HEK293 (cell line): ENCODE measurements at regions not wholly inside any gene's neighbourhood (a gene's known extent, or its start where the extent isn't known, plus 50 kb on each side); places are given as distances from the start of the nearest gene placed in this dataset.

Experiments
- CTCF ChIA-PET: fragments of 350-600 bp; formaldehyde crosslinking; extraction: SDS; loops from one replicate; lab custom pipeline; 2021; ENCODE audit warnings: antibody characterized with exemption; lab: Yijun Ruan, JAX
- POLR2A ChIA-PET: fragments of 300-600 bp; formaldehyde crosslinking; extraction: SDS; loops from one replicate; lab custom pipeline; 2020; ENCODE audit warnings: antibody characterized with exemption, inconsistent platforms; lab: Yijun Ruan, JAX
- H3K27ac ChIP-seq: fragments of 200-500 bp; sonication (Bioruptor generic); 2 replicates; pipeline ENCODE4 v1.5.1; 2014; ENCODE audit warnings: low read depth, low read length, control low read depth, inconsistent platforms; ENCODE audit errors: extremely low read depth
- H3K36me3 ChIP-seq, 2 experiments: fragments of 200-500 bp in 1 of 2; sonication (Bioruptor generic) in 1 of 2; 1 replicate in 1 of 2; 2 replicates in 1 of 2; pipeline ENCODE4 v1.5.1; 2014 to 2017; ENCODE audit warnings: inconsistent platforms in 2 of 2, low read length in 2 of 2; ENCODE audit not compliant: control insufficient read depth in 2 of 2, insufficient read depth in 1 of 2
- H3K4me1 ChIP-seq: fragments of 200-500 bp; sonication (Bioruptor generic); 2 replicates; pipeline ENCODE4 v1.5.1; 2014; ENCODE audit warnings: mild to moderate bottlenecking, low read length, inconsistent platforms; ENCODE audit not compliant: control insufficient read depth, insufficient read depth
- H3K4me3 ChIP-seq: 2 replicates; pipeline ENCODE4 v1.5.1; 2011; ENCODE audit warnings: low read depth, mild to moderate bottlenecking, control low read depth, low read length, moderate library complexity
- H3K9me3 ChIP-seq: fragments of 200-500 bp; sonication (Bioruptor generic); 2 replicates; pipeline ENCODE4 v1.5.1; 2014; ENCODE audit warnings: low read depth, low read length, inconsistent platforms; ENCODE audit not compliant: control insufficient read depth, insufficient read depth
- ELK4 ChIP-seq: IDR thresholded peaks from 2 replicates; pipeline ENCODE4 v1.6.1; 2011; ENCODE audit warnings: mild to moderate bottlenecking, low read depth, low read length, borderline replicate concordance
- FEZF1 ChIP-seq: fragments of 450-650 bp; formaldehyde crosslinking; IDR thresholded peaks from 2 replicates; pipeline ENCODE4 v1.5.1; 2016; ENCODE audit warnings: missing biosample characterization, missing genetic modification characterization
- HOXC10 ChIP-seq: sonication (generic); formaldehyde crosslinking; IDR thresholded peaks from 2 replicates; pipeline ENCODE4 v1.8.1; 2023; ENCODE audit warnings: mild to moderate bottlenecking, missing genetic modification reagents
- KLF1 ChIP-seq: fragments of 450-650 bp; formaldehyde crosslinking; IDR thresholded peaks from 2 replicates; pipeline ENCODE4 v1.5.1; 2016; ENCODE audit warnings: missing biosample characterization, missing genetic modification characterization
- MEIS1 ChIP-seq: sonication (generic); formaldehyde crosslinking; IDR thresholded peaks from 2 replicates; pipeline ENCODE4 v1.8.1; 2022; ENCODE audit warnings: missing genetic modification reagents, mild to moderate bottlenecking, borderline replicate concordance
- MYNN ChIP-seq: fragments of 450-650 bp; formaldehyde crosslinking; IDR thresholded peaks from 2 replicates; pipeline ENCODE4 v1.5.1; 2016; ENCODE audit warnings: missing biosample characterization, missing genetic modification characterization, borderline replicate concordance
- PRDM1 ChIP-seq: fragments of 450-650 bp; formaldehyde crosslinking; IDR thresholded peaks from 2 replicates; pipeline ENCODE4; 2016; ENCODE audit warnings: missing biosample characterization, missing genetic modification characterization
- SETDB1 ChIP-seq: IDR thresholded peaks from one replicate; pipeline ENCODE4 v1.6.1; 2017; ENCODE audit warnings: mild to moderate bottlenecking, low read length, moderate library complexity, mixed read lengths; ENCODE audit not compliant: insufficient read length
- SP3 ChIP-seq: fragments of 450-650 bp; formaldehyde crosslinking; IDR thresholded peaks from 2 replicates; pipeline ENCODE4 v1.5.1; 2016; ENCODE audit warnings: missing biosample characterization, missing genetic modification characterization
- YY2 ChIP-seq: fragments of 450-650 bp; formaldehyde crosslinking; IDR thresholded peaks from 2 replicates; pipeline ENCODE4 v1.5.1; 2016; ENCODE audit warnings: missing biosample characterization, missing genetic modification characterization
- ZBTB20 ChIP-seq: fragments of 450-650 bp; formaldehyde crosslinking; IDR thresholded peaks from 2 replicates; pipeline ENCODE4 v1.5.1; 2016; ENCODE audit warnings: missing biosample characterization, missing genetic modification characterization
- ZFP69B ChIP-seq: fragments of 450-650 bp; formaldehyde crosslinking; IDR thresholded peaks from 2 replicates; pipeline ENCODE4 v1.5.1; 2016; ENCODE audit warnings: missing biosample characterization, missing genetic modification characterization
- ZNF121 ChIP-seq: fragments of 450-650 bp; formaldehyde crosslinking; IDR thresholded peaks from 2 replicates; pipeline ENCODE4 v1.5.1; 2016; ENCODE audit warnings: missing biosample characterization, missing genetic modification characterization
- ZNF148 ChIP-seq: fragments of 450-650 bp; formaldehyde crosslinking; IDR thresholded peaks from 2 replicates; pipeline ENCODE4 v1.5.0; 2017; ENCODE audit warnings: missing biosample characterization, missing genetic modification characterization, borderline replicate concordance
- ZNF19 ChIP-seq: fragments of 450-650 bp; formaldehyde crosslinking; IDR thresholded peaks from 2 replicates; pipeline ENCODE4; 2016; ENCODE audit warnings: missing biosample characterization, missing genetic modification characterization, low read depth
- ZNF23 ChIP-seq: fragments of 450-650 bp; formaldehyde crosslinking; IDR thresholded peaks from 2 replicates; pipeline ENCODE4 v1.5.1; 2016; ENCODE audit warnings: missing biosample characterization, missing genetic modification characterization, borderline replicate concordance
- ZNF248 ChIP-seq: fragments of 450-650 bp; formaldehyde crosslinking; IDR thresholded peaks from 2 replicates; pipeline ENCODE4 v1.5.1; 2017; ENCODE audit warnings: missing biosample characterization, missing genetic modification characterization
- ZNF335 ChIP-seq: fragments of 450-650 bp; formaldehyde crosslinking; conservative IDR thresholded peaks from 2 replicates; pipeline ENCODE4 v1.5.1; 2016; ENCODE audit warnings: missing biosample characterization, missing genetic modification characterization
- ZNF354C ChIP-seq: fragments of 450-650 bp; formaldehyde crosslinking; IDR thresholded peaks from 2 replicates; pipeline ENCODE4 v1.5.1; 2016; ENCODE audit warnings: missing biosample characterization, missing genetic modification characterization, low read depth, borderline replicate concordance
- ZNF416 ChIP-seq: fragments of 450-650 bp; formaldehyde crosslinking; IDR thresholded peaks from 2 replicates; pipeline ENCODE4 v1.5.1; 2016; ENCODE audit warnings: missing biosample characterization, missing genetic modification characterization
- ZNF473 ChIP-seq: fragments of 450-650 bp; formaldehyde crosslinking; IDR thresholded peaks from 2 replicates; pipeline ENCODE4 v1.5.1; 2017; ENCODE audit warnings: missing biosample characterization, missing genetic modification characterization
- ZNF571 ChIP-seq: fragments of 450-650 bp; formaldehyde crosslinking; IDR thresholded peaks from 2 replicates; pipeline ENCODE4 v1.5.0; 2017; ENCODE audit warnings: missing biosample characterization, missing genetic modification characterization
- ZNF580 ChIP-seq: fragments of 450-650 bp; formaldehyde crosslinking; IDR thresholded peaks from 2 replicates; pipeline ENCODE4 v1.5.1; 2016; ENCODE audit warnings: missing biosample characterization, missing genetic modification characterization
- ZNF600 ChIP-seq: fragments of 450-650 bp; formaldehyde crosslinking; IDR thresholded peaks from 2 replicates; pipeline ENCODE4 v1.5.1; 2016; ENCODE audit warnings: missing biosample characterization, missing genetic modification characterization
- ZNF610 ChIP-seq: fragments of 450-650 bp; formaldehyde crosslinking; IDR thresholded peaks from 2 replicates; pipeline ENCODE4 v1.5.1; 2016; ENCODE audit warnings: missing biosample characterization, missing genetic modification characterization, borderline replicate concordance
- TF ChIP-seq, protein P1 (sequence below): fragments of 450-650 bp; formaldehyde crosslinking; IDR thresholded peaks from 2 replicates; pipeline ENCODE4 v1.5.1; 2016; ENCODE audit warnings: missing biosample characterization, missing genetic modification characterization
- TF ChIP-seq, protein P2 (sequence below): fragments of 450-650 bp; formaldehyde crosslinking; IDR thresholded peaks from 2 replicates; pipeline ENCODE4 v1.5.1; 2016; ENCODE audit warnings: missing biosample characterization, missing genetic modification characterization
- TF ChIP-seq, protein P3 (sequence below): fragments of 450-650 bp; IDR thresholded peaks from 2 replicates; pipeline ENCODE4 v1.5.1; 2018; ENCODE audit warnings: missing biosample characterization, mild to moderate bottlenecking, missing genetic modification characterization

- TF ChIP-seq ZNF148 (tag by site-specific recombination) (no peak), ZNF248 (tag by site-specific recombination) (no peak), ZNF610 (tag by site-specific recombination) (no peak), ZNF600 (no peak), MYNN (tag by site-specific recombination) (no peak), ZNF580 (tag by site-specific recombination) (no peak), ZNF354C (tag by site-specific recombination) (no peak), ZNF416 (no peak), PRDM1 (tag by site-specific recombination) (peak; percentile 68), ZBTB20 (tag by site-specific recombination) (no peak), YY2 (tag by site-specific recombination) (no peak), HOXC10 (CRISPR knock-in tag) (no peak), ZNF19 (tag by site-specific recombination) (no peak), MEIS1 (CRISPR knock-in tag) (no peak), ELK4 (no peak), ZNF571 (tag by site-specific recombination) (no peak)
- TF ChIP-seq, protein P1, sequence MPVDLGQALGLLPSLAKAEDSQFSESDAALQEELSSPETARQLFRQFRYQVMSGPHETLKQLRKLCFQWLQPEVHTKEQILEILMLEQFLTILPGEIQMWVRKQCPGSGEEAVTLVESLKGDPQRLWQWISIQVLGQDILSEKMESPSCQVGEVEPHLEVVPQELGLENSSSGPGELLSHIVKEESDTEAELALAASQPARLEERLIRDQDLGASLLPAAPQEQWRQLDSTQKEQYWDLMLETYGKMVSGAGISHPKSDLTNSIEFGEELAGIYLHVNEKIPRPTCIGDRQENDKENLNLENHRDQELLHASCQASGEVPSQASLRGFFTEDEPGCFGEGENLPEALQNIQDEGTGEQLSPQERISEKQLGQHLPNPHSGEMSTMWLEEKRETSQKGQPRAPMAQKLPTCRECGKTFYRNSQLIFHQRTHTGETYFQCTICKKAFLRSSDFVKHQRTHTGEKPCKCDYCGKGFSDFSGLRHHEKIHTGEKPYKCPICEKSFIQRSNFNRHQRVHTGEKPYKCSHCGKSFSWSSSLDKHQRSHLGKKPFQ (tag by site-specific recombination): no peak
These were observed 63.7 kb upstream of the CD2AP start (continued) for GRCh38 chr6:47413752-47414422.

DNA sequence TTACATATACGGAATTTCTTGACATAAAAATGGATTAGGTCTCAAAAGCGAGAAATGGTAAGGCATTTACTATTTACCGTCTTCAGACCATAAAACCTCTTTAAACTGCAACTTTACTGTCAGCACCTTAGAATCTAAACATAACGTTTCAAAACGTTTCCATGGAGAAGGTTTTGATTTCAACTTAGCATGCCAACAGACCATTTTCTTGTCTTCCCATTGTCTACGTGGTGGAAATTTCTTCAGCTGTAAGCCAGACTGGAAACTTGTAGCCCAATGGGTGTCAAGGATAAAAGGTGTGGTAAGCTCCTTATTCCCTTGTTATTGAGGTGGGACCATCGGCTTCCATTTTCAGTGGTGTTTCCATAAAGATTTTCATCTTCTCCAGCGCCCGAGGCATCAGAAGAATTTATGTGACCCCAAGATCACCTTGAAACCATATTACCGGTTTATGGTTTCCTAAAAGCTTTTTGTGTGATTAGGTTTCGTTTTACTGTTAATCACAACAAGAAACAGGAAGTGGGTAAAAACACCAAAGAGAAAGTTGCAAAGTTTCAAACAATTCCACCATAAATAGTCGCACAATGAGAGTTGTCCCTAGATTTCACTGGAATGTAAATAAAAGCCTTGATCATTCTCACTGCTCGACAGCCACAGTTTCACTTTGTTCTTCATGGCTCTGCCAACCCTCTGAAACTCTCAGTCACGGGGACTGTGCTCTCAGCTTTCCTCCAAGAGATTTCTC lies 63.0 kb upstream of the CD2AP start:
- H3K27ac ChIP-seq: peak overlapping the region; percentile 83
- POLR2A ChIA-PET: interaction anchor here (0.7 to 4.4 kb wide), 2 partner anchors 63 to 70 kb away, joined by 3 to 47 read pairs; partner anchors contain the start of gene CD2AP
- no peak for TF ChIP-seq SP3 (tag by site-specific recombination)
- TF ChIP-seq ZNF571 (tag by site-specific recombination): no peak
- TF ChIP-seq, protein P2, sequence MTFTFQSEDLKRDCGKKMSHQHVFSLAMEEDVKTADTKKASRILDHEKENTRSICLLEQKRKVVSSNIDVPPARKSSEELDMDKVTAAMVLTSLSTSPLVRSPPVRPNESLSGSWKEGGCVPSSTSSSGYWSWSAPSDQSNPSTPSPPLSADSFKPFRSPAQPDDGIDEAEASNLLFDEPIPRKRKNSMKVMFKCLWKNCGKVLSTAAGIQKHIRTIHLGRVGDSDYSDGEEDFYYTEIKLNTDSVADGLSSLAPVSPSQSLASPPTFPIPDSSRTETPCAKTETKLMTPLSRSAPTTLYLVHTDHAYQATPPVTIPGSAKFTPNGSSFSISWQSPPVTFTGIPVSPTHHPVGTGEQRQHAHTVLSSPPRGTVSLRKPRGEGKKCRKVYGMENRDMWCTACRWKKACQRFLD: no peak
- 0 out of 2 replicates have a peak, but pooled peaks have one; percentile 41 for TF ChIP-seq ZFP69B (tag by site-specific recombination)
- no peak for TF ChIP-seq ZNF121 (tag by site-specific recombination)
- no peak for TF ChIP-seq KLF1 (tag by site-specific recombination)
- TF ChIP-seq SETDB1: no peak
- no peak for TF ChIP-seq ZNF473
- TF ChIP-seq ZNF335: peak; percentile 48
- TF ChIP-seq ZNF23: no peak
- TF ChIP-seq FEZF1 (tag by site-specific recombination): peak; percentile 54
- TF ChIP-seq ZNF600: no peak
- TF ChIP-seq, protein P3, sequence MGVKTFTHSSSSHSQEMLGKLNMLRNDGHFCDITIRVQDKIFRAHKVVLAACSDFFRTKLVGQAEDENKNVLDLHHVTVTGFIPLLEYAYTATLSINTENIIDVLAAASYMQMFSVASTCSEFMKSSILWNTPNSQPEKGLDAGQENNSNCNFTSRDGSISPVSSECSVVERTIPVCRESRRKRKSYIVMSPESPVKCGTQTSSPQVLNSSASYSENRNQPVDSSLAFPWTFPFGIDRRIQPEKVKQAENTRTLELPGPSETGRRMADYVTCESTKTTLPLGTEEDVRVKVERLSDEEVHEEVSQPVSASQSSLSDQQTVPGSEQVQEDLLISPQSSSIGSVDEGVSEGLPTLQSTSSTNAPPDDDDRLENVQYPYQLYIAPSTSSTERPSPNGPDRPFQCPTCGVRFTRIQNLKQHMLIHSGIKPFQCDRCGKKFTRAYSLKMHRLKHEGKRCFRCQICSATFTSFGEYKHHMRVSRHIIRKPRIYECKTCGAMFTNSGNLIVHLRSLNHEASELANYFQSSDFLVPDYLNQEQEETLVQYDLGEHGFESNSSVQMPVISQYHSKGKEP: peak; percentile 78; the same call in 1 of the 2 replicates

More for the DNA sequence above, 63.0 kb upstream of the CD2AP start:
- Histone ChIP-seq H3K9me3 (no peaks in the 10 kb centered on the region), H3K36me3 (no peaks in the 10 kb centered on the region), H3K4me1 (peaks cover 6% of the 10 kb centered on the region; the same call in 1 of the 2 replicates), H3K4me3 (peak overlapping the region; percentile 35)
- CTCF ChIA-PET: interaction anchor here (0.5 to 3.5 kb wide), 28 partner anchors 9 to 384 kb away, joined by 3 to 33 read pairs (median 4); partner anchors contain the start of gene CD2AP
